ENCODE measurements at regions not wholly inside any gene's neighbourhood (a gene's known extent, or its start where the extent isn't known, plus 50 kb on each side); places are given as distances from the start of the nearest gene placed in this dataset.

DNA sequence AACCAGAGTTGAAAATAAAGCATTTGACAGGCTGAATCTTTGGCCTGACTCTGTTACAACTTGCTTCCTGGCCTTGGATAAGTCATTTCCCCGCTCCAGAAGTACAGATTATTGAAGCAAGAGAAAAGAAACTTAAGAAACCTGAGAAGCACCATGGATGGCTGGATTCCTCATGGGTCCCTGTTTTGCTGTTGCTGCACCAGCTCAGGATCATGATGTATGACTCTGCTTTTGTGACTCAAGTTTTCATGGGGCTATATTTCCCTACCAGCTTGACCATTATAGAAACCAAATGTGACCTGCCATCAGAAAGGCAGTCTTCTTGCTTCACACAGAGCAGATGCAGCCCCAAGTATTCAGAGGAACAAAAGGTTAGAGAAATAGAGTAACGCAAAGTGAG lies 921.8 kb downstream of the BCL11B start:
- TF ChIP-seq, protein P1, sequence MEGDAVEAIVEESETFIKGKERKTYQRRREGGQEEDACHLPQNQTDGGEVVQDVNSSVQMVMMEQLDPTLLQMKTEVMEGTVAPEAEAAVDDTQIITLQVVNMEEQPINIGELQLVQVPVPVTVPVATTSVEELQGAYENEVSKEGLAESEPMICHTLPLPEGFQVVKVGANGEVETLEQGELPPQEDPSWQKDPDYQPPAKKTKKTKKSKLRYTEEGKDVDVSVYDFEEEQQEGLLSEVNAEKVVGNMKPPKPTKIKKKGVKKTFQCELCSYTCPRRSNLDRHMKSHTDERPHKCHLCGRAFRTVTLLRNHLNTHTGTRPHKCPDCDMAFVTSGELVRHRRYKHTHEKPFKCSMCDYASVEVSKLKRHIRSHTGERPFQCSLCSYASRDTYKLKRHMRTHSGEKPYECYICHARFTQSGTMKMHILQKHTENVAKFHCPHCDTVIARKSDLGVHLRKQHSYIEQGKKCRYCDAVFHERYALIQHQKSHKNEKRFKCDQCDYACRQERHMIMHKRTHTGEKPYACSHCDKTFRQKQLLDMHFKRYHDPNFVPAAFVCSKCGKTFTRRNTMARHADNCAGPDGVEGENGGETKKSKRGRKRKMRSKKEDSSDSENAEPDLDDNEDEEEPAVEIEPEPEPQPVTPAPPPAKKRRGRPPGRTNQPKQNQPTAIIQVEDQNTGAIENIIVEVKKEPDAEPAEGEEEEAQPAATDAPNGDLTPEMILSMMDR (IDR thresholded peaks at IDR 0.05): no peak
- TF ChIP-seq EP300 (IDR thresholded peaks at IDR 0.05): no peak
- TF ChIP-seq POLR2A (IDR thresholded peaks at IDR 0.05): no peak
